Lower lobe of right lung (tissue), 2 donors: ENCODE measurements at regions not wholly inside any gene's neighbourhood (a gene's known extent, or its start where the extent isn't known, plus 50 kb on each side); places are given as distances from the start of the nearest gene placed in this dataset.
A peak's percentile ranks its signal among the peaks of the same experiment; 100 is the strongest.
"Not testable (repeated sequence)": the region's sequence is repeated elsewhere in the genome, so short reads cannot be mapped to it uniquely, and the experiment has no call there.

Experiments
- ATAC-seq, 2 donors: fragments of 200-7000 bp; cut with Tn5 transposase; one replicate each; pipeline ENCODE4 v1.9.1; 2020 to 2022; ENCODE audit warnings: mild to moderate bottlenecking in 2 of 2, moderate library complexity in 2 of 2
- DNase-seq: peaks from one replicate; pipeline ENCODE4 v3.0.0-alpha.2; 2020
- H3K27ac ChIP-seq: fragments of 200-600 bp; one replicate; pipeline ENCODE4 v1.8.0; 2022
- H3K27me3 ChIP-seq: fragments of 200-600 bp; one replicate; pipeline ENCODE4 v1.8.0; 2022; ENCODE audit warnings: low read depth
- H3K36me3 ChIP-seq: fragments of 200-600 bp; one replicate; pipeline ENCODE4 v1.8.0; 2022; ENCODE audit warnings: mild to moderate bottlenecking
- H3K4me1 ChIP-seq: fragments of 200-600 bp; one replicate; pipeline ENCODE4 v1.8.0; 2022
- H3K4me3 ChIP-seq: fragments of 200-600 bp; one replicate; pipeline ENCODE4 v1.8.0; 2022; ENCODE audit warnings: mild to moderate bottlenecking
- H3K9me3 ChIP-seq: fragments of 200-600 bp; one replicate; pipeline ENCODE4 v1.8.0; 2022
- intact Hi-C: fragments of 100-400 bp; cut with DNase I; formaldehyde crosslinking; loops from one replicate; pipeline ENCODE4 v1.11.0; 2022
- donor health status: DM: no; HTN: yes; CAD: no; lungs with severe emphysema.

DNA sequence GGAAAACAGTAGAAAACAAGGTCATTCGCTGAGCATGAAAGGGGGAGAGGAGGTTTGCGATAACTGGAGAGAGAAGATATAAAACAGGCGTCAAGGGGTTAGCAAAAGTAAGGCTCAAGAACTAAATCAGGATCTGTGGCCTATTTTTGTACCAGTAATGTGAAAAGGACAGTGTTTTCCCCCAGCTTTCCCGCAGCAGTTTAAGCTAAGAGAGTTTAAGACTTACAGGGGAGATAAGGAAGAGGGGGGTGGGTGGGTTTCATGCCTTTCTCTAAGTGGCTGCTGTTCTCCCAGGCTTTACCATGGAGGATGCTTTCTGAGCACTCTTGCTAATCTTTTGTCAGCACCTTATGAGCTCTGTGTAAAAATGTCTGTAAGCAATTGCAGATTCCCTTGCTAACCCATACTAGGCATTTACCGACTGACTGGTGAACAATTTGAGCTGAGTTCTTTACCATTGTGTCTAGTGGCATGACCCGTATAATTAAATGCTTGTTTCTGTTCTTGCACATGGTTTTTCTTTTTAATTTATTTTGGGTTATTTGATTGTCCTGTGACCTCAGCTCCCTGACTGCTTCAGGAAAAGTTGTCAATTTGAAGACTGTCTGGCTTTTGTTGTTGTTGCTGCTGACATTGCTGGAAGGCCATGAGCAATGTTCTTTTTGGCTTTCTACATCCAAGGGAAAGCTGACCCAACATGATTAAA is 144.0 kb downstream of the KBTBD2 start:
- H3K9me3 ChIP-seq, H3K36me3 ChIP-seq, H3K27ac ChIP-seq, ATAC-seq, H3K4me3 ChIP-seq, DNase-seq, H3K4me1 ChIP-seq, intact Hi-C loops, H3K27me3 ChIP-seq: not testable (repeated sequence)

DNA sequence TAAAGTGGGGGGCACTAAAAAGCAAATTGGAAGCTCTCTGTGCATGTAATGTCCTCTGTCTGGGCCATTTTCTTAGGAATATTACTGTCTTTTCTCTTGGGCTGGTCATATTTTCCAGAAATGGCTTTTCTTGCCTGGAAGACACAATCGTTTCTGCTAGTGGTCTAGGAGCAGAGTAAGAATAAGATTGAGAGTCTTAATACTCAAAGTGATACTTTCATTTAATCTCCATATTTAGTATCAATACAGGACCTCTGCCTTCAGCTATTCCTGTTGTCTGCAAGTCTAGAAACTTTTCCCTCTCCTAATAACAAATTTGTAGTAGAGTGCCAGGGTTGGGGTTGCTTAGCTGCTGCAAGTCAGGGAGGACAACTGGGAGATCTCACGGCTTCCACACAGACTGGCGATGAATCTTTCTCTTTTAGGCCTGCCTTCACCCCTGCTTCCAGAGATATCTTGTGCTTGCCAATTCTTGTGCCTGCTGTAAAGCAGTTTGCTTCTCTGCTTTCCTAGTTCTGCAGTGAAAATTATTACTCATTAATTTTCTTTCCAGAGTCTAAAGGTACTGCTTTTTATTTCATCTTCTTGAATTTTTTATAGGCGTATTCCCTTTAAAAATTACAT is 149.6 kb downstream of the KBTBD2 start:
- DNase-seq, H3K27me3 ChIP-seq, H3K4me1 ChIP-seq, H3K27ac ChIP-seq, H3K36me3 ChIP-seq, ATAC-seq, H3K9me3 ChIP-seq, intact Hi-C loops, H3K4me3 ChIP-seq: not testable (repeated sequence)

DNA sequence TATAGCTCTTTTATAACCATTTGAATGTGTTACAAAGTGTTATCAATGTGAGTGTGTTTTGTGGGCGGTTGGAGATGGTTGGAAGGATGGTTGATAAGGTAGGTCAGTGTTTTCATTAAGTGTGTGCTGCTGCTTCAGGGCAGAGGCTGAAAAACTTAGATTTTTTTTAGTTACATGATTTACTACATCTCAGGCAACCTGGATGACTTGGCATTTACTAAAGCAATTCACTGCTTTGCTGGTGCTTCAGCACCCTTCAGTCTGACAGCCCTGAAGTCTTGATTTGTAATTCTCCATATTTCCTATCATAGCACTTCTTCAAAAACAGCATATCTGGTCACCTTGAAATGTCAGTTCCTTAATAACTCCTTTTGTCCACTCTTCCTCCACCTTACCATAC is 151.8 kb downstream of the KBTBD2 start:
- intact Hi-C loops, ATAC-seq: not testable (repeated sequence)

DNA sequence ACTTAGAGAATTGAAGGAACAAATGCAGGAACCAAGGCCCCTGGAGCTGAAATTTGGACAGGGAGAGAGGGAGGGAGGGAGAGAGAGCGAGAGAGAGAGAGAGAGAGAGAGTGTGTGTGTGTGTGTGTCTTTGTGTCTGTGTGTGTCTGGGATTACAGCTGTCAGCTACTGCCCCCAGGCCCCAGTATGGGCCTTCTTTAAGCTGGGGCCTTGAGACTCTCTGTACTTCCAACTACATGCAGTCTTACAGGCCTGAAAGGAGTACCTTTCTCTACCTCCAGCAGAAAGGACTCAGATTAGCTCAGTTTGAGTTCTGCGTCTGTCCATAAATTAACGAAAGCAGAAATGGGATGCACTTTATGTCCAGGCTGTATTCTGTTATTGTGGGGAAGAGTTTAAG is 153.2 kb downstream of the KBTBD2 start:
- ATAC-seq, intact Hi-C loops, H3K4me3 ChIP-seq, H3K4me1 ChIP-seq, DNase-seq, H3K9me3 ChIP-seq, H3K27me3 ChIP-seq, H3K27ac ChIP-seq, H3K36me3 ChIP-seq: not testable (repeated sequence)

More for the DNA sequence above, 151.8 kb downstream of the KBTBD2 start:
- DNase-seq, H3K36me3 ChIP-seq, H3K9me3 ChIP-seq, H3K4me3 ChIP-seq, H3K27ac ChIP-seq, H3K4me1 ChIP-seq, H3K27me3 ChIP-seq: not testable (repeated sequence)

DNA sequence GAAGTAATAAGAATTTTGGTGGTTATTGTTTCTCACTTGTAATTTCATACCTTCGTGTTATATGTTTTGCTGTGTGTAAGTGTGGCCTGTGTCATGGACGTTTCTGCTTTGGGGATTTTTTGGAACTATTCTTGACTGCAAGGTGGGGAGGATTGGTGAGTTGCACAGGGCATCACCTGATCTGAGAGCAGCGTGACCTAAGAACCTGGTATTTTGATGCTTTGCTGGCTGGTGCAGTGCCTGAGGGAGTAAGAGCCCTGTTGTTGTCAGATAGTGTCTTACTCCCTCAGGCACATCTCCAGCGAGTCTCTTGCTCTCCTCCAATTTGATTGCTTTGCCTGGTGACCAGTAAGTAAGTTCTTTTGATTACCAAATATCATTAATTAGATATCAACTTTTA is 158.8 kb downstream of the KBTBD2 start:
- H3K27ac ChIP-seq, H3K4me1 ChIP-seq, H3K36me3 ChIP-seq, intact Hi-C loops, H3K4me3 ChIP-seq, H3K27me3 ChIP-seq, DNase-seq, ATAC-seq, H3K9me3 ChIP-seq: not testable (repeated sequence)

DNA sequence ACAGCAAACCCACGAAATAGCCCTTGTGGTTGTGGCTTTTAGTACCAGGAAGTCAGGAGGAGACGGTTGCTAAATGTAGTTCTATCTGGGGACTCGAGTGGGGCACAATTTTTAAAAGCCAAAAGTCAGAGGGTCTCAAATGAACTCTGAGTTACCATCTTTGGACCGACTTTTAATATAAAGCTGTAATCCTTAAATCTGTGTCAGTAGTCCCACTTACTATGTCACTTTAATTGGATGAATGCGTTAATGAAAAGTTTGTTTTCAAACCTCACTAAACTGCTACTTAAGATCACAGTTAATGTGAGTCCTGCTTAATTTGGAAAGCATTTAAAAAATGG is 162.3 kb downstream of the KBTBD2 start:
- H3K4me3 ChIP-seq, result peak overlapping the region; percentile 70
- intact Hi-C loops, H3K4me1 ChIP-seq, DNase-seq, H3K9me3 ChIP-seq, H3K27me3 ChIP-seq, H3K27ac ChIP-seq, ATAC-seq, H3K36me3 ChIP-seq: not testable (repeated sequence)

DNA sequence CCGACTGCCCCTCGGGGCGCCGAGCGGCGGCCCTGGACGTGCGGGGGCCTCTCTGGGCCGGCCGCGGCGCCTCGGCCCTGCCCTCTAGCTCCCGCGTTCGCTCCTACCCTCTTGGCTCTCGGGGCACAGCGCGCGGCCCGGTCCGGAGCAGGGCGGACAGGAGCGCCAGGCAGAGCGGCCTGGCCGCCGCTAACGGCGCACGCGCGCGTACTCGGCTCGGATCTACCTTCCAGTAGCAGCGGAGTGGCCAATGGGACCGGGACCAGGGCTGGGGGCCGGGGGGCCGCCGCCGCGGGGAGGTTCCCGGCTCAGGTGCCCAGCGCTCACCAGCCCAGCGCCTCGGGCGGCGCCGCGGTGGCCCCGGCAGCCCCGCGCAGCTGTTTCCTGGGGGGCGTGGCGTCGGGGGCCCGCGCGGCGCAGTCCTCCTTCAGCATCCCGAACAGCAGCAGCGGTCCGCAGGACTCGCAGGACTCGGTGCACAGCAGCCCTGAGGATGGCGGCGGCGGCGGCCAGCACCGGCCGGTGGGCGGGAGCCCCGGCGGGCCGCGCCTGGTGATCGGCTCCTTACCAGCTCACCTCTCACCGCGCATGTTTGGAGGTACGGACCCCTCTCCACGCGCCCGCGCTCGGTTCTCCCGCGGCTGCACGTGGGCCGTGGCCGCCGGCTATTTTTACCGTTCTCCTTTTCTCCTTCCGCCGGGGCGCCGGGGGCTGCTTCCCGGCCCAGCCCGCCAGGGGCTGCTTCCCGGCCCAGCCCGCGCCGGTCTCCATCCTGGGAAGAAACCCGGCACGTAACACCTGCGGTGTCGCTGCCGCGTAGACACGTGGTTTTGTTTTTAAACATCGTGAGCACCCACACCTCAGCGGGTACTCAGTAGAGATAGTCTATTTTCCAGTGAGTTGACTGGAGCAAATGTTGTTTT is 162.9 kb downstream of the KBTBD2 start:
- H3K4me1 ChIP-seq, H3K27me3 ChIP-seq, intact Hi-C loops, H3K36me3 ChIP-seq, H3K9me3 ChIP-seq: not testable (repeated sequence)
- DNase-seq (peak; percentile 88), ATAC-seq (peak; percentile 95 to 96)
- peak overlapping the region; percentile 70 for H3K4me3 ChIP-seq
- H3K27ac ChIP-seq, result peak overlapping the region; percentile 85

DNA sequence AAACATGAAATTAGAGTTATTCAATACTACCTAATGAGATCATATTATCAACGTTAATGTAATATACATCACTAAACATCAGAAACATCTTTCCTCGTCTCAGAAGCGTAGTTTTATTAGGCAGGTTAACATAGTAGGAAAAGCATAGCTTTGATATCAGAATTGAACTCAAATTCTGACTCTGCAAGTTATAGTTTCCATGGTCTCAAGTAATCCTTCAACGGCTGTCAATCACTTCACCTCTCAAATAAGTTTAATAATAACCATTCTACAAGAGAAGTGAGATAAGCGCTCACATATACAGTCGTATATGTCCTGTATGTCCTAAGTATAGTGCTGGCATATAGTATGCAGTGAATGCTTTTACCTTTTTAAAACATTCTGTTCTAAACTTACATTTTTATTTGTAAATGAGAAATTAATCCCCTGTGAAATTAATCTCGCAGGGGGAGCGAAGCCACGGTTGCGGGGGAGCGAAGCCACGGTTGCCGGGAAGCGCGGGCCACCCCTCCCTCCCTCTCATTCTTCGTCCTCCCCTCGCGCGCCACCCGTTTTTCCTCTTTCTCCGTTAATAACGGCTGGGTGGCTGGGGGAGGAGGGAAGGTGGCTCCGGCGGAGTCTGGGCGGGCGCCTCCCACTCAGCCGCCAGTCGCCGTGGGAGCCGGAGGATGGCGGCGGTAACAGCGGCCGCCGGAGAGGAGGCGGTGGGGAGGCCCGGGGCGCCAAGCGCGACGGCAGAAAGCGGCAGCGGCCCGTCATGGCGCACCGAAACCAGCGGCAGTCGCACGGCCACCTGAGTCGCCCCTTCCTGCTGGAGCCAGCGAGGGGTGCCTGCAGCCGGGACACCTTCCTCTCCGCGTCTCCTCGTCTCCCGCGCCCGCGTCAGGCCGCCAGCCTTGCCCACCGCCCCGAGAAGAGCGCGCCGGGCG is 163.8 kb downstream of the KBTBD2 start:
- peak overlapping the region; percentile 85 for H3K27ac ChIP-seq
- ATAC-seq (peak; percentile 85 to 91), DNase-seq (peak; percentile 59)
- H3K36me3 ChIP-seq, intact Hi-C loops, H3K27me3 ChIP-seq, H3K9me3 ChIP-seq, H3K4me1 ChIP-seq: not testable (repeated sequence)
- H3K4me3 ChIP-seq, result peak overlapping the region; percentile 70

DNA sequence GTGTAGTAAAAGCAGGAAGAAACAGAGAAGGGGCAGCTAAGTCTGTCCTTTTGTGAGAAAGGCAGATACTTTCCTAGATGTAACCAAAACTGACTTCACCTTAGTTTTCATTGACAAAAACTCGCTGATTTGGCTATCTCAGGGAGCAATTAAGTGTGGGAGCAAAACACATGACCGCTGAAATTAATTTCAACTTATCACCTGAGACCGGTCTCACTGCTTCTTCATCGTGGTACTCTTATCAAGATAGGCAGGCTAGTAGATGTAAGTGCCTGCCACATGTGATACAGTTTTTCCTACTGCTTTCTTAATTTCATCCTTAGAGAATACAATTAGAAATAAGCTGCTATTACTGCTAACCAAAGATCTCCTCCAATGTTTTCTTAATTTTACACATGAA is 168.7 kb downstream of the KBTBD2 start:
- H3K9me3 ChIP-seq, H3K36me3 ChIP-seq, H3K4me3 ChIP-seq, H3K27ac ChIP-seq, ATAC-seq, H3K4me1 ChIP-seq, H3K27me3 ChIP-seq, DNase-seq, intact Hi-C loops: not testable (repeated sequence)
